ENCODE measurements at regions not wholly inside any gene's neighbourhood (a gene's known extent, or its start where the extent isn't known, plus 50 kb on each side); places are given as distances from the start of the nearest gene placed in this dataset.
"Not testable (repeated sequence)": the region's sequence is repeated elsewhere in the genome, so short reads cannot be mapped to it uniquely, and the experiment has no call there.

GRCh38 chr14:105620865-105621471 is 94.6 kb downstream of the TMEM121 start:
- TF ChIP-seq MAX (IDR thresholded peaks at IDR 0.05); POLR2A (IDR thresholded peaks at IDR 0.05; ENCODE audit: low read length); JUN (IDR thresholded peaks at IDR 0.05); ZFP36 (IDR thresholded peaks at IDR 0.05; ENCODE audit: borderline replicate concordance, partially characterized antibody); CTCF (IDR thresholded peaks at IDR 0.05); HOXB13 (CRISPR knock-in tag; IDR thresholded peaks at IDR 0.05; ENCODE audit: low read depth); JUNB (IDR thresholded peaks at IDR 0.05): not testable (repeated sequence)
